Stimulated activated CD8-positive, alpha-beta memory T cell treated with anti-CD3 and anti-CD28 coated beads, Interleukin-4, amount 100 ng/mL, for 48 hours (primary cell): ENCODE measurements at regions not wholly inside any gene's neighbourhood (a gene's known extent, or its start where the extent isn't known, plus 50 kb on each side); places are given as distances from the start of the nearest gene placed in this dataset.
"Not testable (repeated sequence)": the region's sequence is repeated elsewhere in the genome, so short reads cannot be mapped to it uniquely, and the experiment has no call there.

ENCODE experiments used
- DNase-seq: peaks from one replicate; pipeline ENCODE4 v3.0.0-alpha.2; 2020

DNA sequence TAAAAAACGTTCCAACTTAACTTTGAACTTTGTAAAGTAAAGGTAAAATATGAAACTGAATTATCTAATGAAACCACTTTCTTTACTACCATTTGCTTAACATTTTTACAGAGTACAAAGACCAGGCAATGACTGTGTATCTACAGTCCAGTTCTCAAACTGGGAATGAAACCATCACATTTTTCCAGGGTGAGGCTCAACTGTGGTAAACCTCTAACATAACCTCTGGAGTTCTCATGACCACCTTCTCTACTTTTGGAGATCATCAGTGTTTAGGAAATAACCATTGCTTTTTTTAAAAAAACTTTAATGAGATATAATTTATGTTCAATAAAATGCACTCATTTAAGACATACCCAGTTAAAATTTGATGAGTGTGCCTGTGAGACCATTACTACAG is 223.5 kb downstream of the RNF152 start:
- no peak for DNase-seq

DNA sequence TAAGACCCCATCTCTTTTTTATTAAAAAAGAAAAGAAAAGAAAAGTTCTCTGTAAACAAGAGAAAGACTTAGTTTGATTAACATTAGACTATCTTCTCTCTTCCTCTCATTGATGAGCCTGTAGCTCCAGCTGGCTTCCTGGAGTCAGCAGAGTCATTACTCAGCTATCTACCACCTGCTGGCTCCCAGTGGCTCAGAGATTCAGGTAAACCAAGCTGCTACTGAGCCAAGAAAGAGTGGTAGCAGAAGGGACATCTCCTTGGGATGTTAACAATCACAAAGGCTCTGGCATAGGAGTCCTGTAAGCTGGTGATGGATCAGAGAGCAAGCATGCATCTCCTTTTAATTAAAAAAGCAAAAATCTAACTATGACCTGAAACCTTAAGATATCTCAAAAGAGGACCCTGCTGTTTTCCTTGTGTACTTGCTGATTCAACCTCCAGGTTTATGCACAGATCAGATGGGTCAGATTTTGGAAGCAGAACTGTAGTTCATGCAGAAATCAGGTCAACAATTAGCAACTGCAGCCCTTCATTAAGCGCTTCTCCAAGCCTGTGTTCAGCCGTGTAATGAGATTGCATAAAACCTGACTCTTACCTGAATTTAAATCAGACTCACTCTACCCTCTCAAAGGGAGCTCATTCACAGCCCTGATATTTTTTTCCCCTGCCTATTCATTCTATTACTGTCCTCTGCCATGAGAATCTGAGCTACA is 225.8 kb downstream of the RNF152 start:
- no peak for DNase-seq

DNA sequence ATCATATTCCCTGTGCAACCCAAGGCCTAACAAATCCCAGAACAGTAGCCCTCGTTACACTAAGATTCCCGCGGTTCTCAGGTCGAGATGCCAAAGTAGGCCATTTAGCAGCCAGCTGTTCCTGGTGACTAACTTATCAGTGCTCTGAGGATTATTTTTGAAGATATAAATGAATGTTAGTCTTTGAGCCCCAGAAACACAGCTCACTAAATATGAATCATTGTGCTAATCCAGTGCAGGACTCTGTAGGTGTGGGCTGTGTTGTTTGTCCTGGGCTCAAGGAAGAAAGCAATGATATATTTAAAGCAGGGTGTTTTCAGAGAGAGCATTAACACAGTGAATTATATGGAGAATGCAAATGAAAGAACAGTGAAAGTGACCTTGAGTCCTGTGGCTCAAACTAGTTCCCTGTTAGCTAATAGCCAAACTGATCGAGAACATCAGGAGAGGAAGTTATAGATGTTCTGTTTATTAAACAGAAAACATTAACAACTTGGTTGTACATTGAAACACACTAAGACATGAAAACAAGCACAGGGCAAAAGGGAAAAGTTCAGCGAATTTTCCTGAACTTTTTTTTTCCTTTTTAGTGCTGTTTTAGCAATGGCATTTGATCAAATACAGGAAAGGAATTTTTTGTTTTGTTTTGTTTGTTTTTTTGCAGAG is 228.3 kb downstream of the RNF152 start:
- no peak for DNase-seq

DNA sequence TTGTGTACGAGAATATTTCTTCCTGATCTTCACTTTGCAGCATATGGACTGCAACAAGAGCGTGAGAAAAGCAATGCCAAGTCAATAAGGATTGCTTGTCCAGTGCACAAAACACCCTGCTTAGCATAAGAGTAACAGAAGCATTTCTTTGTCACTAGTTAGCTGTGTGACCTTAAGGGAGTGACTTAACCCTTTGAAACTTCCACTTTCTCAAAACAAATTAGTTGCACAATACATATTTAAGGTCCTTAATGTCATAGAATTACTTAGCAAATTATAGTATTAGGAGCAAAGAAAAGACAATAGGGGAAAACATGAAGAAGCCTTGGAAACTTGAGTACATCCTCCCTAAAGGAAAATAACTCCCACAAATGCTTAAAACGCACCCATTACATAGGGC is 230.1 kb downstream of the RNF152 start:
- DNase-seq = no peak

DNA sequence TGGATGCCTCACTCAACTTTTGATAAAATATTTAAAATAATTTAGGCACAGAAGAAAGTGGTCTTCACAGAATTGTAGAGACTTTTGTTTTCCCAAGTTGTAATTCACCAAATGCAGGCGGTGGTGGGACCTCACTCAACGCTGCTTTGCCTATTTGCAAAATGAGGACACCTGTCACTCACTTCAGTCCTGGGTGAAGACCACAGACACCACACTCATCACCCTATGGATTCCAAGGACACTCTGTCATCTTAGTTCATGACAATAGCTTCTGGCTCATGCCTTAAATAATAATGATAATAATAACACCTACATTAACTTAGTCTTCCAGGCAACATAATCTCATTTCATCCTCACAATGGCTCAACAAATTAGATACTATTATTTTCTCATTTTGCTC is 234.4 kb downstream of the RNF152 start:
- DNase-seq = no peak

DNA sequence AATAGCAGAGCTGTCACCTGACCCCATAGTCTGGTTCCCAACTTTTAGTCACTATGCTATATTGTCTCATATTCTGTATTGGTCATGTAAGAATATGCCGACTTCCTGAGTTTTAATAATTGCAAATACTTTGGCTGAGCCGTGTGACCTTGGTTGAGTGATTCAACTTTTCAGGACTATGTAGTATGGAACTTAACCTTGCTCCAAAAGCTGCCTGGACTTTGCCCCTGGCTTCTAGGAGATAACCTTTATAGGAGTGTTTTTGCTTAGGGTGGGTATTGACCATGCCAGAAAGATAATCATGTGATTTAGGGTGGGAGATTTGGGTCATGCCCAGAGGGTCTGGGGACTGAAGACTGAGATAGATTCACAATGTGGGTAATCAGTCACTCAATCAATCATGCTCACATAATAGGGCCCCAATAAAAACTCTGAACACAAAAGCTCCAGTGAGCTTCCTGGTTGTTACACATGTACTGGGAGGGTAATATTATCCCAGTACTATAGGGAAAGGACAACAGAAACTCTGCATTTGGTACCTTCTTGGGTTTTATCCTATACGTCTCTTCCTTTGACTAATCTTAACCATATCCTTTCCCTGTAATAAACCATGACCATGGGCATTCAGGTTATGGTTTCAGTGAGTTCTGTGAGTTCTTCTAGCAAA is 235.6 kb downstream of the RNF152 start:
- no peak for DNase-seq

DNA sequence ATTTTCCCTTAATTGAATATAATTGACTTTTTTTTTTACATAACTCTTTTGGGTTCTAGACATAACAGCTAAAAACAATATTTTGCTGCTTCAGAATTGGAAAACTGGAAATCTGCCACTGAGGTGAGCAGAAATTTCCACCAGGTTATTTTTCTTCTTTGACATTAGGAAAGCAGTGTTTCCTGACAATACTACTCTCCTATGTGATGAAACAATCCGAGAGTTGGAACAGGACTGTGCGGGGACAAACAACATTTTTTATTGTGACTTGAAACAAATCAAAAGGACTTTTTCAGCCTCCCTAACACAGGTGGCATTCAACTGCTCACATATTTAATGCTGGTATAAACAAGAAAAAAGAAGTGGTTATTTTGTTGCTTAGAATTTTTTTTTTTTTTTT is 237.2 kb downstream of the RNF152 start:
- no peak for DNase-seq

DNA sequence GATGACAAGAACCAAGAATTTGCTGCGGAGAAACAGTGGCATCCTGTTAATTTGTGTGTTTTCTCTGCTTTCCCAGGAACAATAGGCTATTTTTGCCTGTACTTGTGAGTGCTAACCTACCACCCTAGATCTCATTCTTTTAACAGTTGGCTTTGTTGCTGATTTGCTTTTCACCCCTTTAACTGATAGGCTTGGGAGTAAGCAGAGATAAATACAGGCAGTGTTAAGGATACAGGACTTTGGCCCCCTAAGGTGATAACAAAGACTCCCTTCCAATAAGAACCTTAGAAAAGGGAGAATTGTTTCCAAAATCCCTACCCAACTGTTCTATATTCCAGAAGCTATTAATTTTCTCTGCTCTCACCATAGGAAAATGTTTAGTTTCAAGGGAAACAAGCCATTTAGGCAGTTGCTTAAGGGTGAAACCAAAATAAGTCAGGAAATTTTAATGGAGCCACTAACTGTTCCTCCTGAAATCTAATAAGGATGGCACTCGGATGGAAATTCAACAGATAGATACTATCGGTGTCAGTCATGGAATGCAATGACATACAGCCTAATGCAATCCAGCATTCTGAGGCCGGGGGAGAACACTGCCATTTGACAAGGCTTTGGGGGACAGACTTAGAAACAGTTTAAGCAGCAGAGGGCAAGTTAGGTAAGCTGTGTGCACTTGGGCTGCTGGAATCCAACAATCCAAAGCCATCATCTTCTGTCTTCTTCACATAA is 238.8 kb downstream of the RNF152 start:
- DNase-seq = no peak

DNA sequence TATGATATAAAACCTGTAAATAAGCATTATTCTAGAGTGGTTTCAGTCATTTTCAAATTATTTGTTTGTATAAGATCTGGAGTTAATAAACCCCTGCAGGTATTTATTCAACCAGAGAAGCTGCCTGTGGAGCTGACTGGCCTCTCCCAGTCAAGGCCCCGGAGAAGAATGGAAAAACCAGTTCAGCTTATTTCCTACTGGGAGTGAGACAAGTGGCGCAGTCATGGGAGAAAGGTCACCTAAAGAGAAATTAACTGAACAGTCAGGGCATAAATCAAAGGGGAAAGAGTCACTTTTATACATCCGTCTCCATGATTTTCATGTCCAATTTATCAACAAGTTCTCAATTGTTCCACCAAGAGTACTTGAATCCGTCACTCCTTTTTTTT is 240.9 kb downstream of the RNF152 start:
- DNase-seq = no peak

DNA sequence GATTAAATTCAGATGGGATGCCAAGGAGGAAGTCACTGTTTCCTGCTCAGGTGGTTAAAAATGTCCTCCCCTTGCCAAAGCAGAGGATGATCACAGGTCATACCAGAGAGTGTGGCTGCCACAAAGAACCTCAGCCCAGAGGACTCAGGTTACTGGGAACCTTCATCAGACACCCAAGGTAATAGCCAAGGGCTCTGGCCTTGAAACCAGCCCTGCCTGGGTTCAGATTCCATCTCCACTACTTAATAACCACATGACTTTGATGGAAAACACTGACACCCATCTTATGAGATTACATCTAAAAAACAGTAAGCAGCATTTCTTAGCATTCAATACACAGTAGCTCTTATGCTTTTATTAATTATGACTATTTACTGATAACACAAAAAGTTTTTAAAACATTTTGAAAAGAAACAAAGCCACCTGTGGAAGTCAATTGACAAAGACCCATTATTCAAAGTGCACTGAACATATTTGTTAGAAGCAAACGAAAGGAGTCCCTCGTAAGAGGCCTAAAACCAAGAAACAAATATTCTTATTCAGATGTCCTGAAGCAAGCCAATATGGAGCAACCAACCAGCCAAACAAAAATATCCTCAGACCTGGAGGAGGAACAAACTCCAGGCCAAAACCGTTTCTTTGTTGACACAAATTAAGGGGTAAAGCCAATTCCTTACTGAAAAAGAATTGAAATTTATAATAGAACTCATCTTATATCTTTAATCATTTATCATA is 241.5 kb downstream of the RNF152 start:
- DNase-seq = no peak

DNA sequence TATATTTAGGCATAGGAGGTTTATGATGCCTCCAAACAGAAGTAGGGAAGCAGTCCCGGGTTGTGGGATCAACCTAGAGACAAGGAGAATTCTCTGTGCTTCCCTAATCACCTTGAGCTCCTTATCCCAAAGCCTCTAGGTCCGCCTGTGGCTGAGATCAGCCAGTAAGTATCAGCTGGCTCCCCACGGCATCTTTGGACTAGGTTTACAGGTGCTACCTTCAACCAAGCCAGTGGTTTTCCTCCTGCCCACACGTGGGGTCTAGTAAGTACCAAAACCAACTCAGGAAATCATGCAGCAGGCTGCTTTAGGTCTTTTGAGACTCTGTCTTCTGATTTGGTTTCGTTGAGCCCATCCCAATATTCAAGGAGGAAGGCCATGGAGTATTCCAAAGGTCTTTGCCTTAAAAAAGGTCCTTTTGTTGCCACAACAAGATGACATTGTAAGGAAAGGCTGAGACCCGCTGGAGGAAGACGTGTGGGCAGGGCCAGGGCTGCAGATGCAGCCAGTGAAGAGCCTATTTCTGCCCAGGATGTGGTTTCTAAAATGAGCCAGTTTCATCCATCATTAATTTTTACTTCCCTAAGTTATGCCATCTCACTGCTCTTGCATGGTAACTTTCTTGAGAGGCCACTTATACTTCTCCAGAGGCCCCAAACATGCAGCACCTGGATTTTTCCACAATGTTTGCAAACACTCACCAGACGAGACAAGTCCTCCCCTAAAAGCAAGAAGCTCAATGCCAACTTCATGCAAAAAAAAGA is 248.7 kb downstream of the RNF152 start:
- DNase-seq = no peak

DNA sequence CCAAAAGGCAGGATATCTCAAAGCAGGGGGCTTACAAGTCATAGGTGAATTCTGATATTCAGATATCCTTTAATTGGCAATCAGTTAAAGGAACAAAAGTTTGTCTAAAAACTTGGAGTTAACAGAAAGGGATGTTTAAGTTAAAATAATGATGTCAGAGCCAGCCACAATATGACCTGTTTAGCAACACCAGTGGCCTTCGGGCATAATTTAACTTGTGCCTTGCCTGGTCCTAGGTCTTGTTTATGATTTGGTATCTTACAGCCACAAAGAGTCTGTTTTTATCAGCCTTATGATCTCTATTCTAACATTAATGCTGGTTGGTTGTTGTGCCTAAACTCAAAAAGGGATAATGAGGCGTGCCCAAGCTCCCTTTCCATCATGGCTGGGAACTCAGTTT is 252.9 kb downstream of the RNF152 start:
- DNase-seq = no peak

DNA sequence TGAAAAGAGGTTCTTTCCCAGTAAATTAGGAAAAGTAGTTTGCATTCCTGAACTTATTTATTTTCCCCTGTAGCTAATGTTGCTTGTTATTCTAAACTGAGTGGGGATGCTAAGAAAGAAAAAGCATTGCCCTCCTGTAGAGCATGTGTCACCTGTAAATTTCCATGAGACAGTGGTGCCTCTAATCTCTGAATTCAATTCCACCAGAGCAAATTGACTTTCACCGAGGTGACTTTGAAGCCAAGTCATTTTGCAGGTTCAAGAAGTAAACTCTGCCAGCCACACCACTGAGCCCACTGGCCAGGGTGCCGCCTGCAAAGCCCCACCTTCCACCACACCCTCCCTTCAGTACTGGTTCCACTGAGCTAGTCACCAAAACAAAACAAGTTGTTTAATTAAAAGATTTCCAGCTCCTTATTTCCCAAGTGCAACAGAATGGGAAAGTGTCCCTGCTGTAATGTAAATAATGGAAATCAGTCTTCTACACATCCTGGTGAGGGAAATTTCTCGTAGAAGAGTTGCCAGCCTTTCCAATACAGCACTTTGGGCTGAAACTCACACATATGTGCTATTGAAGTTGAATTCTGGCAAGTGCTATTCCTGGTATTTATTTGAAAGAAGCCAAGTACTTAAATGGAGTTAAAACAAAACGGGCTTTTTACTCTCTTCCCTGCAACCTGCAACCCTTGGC is 254.8 kb downstream of the RNF152 start:
- DNase-seq = no peak

DNA sequence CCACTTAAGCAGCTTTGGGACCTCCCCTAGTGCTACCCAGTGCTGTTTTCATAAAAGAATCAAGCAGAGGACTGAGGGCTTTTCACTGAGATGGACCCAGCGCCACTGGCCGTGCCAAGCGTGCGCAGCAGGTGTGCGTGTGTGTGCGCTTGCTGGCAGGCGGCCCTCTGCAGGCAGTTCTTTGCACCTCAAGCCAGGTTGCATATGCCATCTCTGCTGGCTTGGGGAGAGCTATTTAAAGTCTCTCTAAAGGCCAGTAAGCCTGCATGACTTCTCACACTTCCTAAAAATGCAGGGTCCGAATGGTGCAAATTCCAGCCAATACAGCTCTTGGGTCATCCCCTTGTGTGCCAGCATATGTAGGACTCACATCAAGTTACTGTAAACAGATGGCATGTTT is 255.5 kb downstream of the RNF152 start:
- no peak for DNase-seq

DNA sequence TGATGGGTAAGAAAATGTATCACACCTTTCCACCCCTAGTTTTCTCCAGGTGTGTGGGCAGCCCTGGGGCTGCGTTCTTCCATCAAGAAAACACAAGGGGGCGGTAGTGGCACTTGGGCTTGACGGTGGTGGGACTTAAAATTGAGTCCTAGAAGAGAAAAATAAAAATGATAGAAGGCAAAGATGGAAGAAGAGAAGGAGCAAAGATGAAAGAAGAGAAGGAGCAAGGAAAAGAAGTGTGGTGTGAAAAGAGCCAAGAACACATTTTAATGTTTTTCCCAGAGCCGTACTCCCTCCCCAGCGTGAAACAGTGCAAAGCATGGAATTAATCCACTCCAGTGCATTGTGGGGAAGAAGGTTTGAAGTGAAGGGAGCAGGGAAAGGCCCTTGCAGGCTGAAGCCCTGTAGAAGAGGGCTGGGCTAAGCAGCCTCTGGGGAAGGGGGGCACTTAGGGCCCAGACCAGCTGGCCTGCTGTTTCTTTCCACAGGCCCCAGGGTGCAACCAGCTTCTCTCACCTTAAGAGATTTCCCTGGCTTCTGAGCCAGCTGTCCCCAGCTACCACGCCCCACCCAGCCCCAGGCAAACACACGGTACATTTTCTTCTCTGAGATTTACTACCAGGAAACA is 256.8 kb downstream of the RNF152 start:
- DNase-seq = peak; percentile 56

DNA sequence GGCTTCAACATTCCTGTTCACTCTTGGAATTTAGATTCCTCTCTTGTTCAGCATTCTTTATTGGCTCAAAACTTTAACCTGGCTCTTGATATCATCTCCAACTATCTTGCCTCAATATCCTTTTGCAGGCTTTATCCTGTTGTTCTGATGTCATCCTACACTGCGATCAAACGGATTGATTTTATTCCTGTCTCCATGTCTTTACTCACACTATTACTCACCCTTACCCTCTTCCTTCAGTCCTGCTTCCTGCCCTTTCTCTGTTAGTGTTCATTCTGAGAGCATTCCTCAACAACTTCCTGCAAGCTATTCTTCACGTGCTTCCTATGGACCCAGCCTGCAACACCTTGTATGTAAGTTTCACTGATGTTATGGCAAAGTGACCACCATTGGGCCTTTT is 264.7 kb downstream of the RNF152 start:
- DNase-seq = no peak

DNA sequence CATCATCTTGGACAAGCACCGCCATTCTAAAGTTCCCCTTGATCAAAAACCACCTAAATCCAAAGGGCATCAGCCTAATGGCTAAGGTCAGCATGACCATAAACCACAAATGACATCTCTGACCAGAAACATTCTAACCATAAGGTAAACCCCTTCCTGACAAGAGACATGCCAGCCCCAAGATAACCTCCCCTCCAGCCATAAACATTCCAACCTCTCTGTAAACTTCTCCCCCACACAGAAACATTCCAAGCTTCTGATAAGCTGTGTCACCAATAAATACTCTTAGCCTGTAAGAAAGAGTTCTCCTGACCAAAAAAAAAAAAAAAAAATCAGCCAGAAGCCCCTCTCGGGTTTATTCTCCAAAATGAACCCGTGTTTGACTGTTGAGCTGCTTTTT is 268.2 kb downstream of the RNF152 start:
- not testable (repeated sequence) for DNase-seq

DNA sequence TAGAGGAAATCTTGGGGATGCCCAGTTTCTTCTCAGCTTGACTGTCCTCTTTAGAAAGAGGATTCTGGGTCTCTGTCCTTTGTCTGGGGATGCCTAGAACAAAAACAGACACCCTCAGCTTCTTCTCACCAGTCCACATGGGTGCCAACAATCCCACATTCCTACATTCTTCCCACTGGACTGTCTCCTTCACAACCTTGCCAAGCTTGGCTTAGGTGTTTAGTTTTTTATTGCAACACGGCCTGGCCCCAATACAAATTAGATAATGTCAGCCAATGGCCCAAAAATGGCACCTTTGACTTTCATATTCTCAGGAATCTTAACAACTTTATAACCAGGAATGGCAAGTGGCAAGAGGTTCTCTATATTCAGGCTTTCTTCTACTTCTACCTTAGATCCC is 273.0 kb downstream of the RNF152 start:
- DNase-seq = no peak

DNA sequence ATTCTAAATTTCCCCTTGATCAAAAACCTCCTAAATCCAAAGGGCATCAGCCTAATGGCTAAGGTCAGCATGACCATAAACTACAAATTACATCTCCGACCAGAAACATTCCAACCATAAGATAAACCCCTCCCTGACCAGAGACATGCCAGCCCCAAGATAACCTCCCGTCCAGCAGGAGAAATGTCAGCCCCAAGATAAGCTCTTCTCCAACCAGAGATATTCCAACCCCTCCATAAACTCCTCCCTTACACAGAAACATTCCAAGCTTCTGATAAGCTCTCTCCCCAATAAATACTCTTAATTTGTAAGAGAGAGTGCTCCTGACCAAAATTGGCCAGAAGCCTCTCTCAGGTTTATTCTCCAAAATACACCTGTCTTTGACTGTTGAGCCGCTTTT is 274.0 kb downstream of the RNF152 start:
- DNase-seq = no peak

DNA sequence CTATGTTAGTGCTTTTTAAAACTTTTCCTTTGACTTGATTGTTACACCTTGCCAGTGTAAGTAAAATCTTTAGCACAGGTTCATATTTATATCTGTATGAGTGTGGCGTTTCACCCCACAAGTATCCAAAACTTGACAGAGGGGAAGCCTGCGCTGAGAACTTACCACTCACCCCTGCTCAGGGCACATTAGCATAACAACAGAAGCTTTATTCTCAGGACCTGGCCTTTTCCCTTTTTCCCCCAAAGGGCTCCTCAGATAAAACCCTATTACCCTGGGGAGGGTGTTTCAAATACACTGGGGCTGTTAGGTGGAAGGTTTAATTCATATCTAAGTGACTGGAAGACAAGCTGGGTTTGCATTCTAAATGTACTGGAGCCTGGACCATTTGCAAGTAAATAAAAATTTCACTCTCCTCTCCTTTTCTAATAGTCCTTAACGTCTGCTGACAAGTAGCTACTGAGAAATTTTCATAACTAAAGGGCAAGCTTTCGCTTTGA is 276.6 kb downstream of the RNF152 start:
- DNase-seq = no peak

DNA sequence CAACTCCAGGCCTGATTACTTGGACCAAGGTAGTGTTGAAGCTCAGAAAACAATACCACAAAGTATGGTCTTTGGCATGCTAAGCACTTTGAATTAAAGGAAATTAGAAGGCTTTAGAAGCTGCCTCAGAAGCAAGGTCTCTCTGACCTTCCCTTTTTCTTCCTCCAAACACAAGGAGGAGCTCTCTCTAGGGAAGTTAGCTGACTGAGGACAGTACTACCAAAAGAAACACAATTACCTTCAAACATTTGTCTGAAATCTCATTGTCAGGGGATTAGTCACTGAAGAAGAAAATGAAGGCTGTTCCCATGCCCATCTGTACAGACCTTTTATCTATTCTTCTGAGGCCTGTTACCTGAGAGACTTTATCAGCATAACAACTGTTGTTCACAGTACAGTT is 279.3 kb downstream of the CDH20 start:
- DNase-seq = no peak
